ENCODE measurements at regions not wholly inside any gene's neighbourhood (a gene's known extent, or its start where the extent isn't known, plus 50 kb on each side); places are given as distances from the start of the nearest gene placed in this dataset.
"Not testable (repeated sequence)": the region's sequence is repeated elsewhere in the genome, so short reads cannot be mapped to it uniquely, and the experiment has no call there.

DNA sequence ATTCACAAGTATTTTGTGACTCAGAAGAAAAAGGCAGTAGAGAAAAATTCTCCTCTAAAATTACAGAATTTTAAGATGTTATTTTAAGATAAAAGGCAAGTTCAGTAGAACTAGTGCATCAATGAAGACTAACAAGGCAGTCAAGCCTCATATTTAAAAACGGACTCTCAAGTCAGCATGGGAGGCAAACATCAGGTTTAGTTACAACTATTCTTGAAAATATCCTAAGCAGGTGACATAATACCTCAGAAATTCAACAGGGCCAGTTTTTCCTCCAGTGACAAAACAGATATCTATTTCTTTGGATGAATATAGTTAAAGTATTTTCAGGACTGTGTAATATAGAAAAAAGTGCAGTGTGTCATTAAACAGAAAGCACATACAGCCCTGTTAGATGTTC lies 194.0 kb upstream of the NMUR2 start:
- TF ChIP-seq, protein P1, sequence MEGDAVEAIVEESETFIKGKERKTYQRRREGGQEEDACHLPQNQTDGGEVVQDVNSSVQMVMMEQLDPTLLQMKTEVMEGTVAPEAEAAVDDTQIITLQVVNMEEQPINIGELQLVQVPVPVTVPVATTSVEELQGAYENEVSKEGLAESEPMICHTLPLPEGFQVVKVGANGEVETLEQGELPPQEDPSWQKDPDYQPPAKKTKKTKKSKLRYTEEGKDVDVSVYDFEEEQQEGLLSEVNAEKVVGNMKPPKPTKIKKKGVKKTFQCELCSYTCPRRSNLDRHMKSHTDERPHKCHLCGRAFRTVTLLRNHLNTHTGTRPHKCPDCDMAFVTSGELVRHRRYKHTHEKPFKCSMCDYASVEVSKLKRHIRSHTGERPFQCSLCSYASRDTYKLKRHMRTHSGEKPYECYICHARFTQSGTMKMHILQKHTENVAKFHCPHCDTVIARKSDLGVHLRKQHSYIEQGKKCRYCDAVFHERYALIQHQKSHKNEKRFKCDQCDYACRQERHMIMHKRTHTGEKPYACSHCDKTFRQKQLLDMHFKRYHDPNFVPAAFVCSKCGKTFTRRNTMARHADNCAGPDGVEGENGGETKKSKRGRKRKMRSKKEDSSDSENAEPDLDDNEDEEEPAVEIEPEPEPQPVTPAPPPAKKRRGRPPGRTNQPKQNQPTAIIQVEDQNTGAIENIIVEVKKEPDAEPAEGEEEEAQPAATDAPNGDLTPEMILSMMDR (IDR thresholded peaks at IDR 0.05; ENCODE audit: control extremely low read depth, extremely low read depth): no peak
- no peak for ATAC-seq (ENCODE audit: insufficient read depth, low FRiP score)
- Histone ChIP-seq H3K9ac (ENCODE audit: insufficient read depth in 1 of 2, low read length in 2 of 2) (no peak overlapping the region), H3K4me1 (ENCODE audit: control insufficient read depth in 5 of 5, insufficient read depth in 5 of 5, low read length in 5 of 5) (no peaks in the 10 kb centered on the region), H3K36me3 (ENCODE audit: control insufficient read depth in 4 of 4, insufficient read depth in 4 of 4, low read length in 4 of 4) (no peaks in the 10 kb centered on the region), H3K4me3 (no peak overlapping the region), H3K27me3 (ENCODE audit: control insufficient read depth in 3 of 3, insufficient read depth in 3 of 3, low read length in 2 of 3) (no peaks in the 10 kb centered on the region), H3K9me3 (ENCODE audit: control insufficient read depth in 4 of 4, insufficient read depth in 3 of 4, low read length in 3 of 4) (no peaks in the 10 kb centered on the region), H3K27ac (ENCODE audit: low read depth in 1 of 2, low read length in 1 of 2) (no peak overlapping the region)
- 57 to 74% methylated on average over 1 of the region's 1 CpG for WGBS, 2 donors
- no peak for DNase-seq

DNA sequence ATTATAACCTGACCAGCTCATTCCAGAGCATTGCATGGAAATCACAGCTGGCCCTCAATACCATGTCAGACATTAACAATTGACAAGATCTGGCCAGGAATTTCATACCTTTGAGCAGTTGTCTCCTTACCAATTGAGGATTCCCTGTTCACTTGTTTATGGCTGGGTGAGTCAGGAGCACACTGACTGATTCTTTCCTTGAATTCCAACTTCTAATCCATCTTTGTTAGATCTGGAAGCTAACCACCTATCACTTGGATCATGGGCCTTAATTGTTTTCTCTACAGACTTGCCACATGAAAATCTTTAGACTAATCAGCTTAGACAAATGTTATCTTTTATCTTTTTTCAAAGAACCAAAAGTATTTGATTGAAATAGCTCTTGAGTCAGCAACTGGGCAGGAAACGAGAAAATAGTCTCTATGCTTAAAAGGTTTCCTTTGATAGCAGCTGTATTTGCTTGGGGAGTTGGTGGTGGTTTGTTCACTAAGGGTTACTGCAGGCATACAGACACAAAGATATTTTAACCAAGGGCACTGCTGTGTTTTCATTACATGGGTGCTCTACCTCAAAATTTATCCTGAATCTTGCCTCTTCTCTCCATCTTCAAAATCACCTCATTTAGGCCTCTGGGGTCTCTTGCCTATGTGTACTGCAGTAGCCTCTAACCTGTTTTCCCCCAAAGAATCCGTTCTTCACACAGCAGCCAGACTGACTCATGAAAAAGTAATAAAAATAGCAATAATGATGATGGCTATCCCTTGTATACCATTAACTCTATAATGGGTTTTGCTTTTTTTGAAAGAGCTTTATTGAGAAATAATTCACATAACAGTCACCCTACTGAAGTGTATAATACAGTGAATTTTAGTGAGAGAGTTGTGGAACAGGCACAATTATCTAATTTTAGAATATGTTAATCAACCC lies 197.0 kb upstream of the NMUR2 start:
- 58 to 80% methylated on average over 2 of the region's 2 CpGs for WGBS, 2 donors
- peaks cover 0 to 4% (median 3%) of the 10 kb centered on the region in 5 donors for H3K4me1 ChIP-seq (ENCODE audit: control insufficient read depth in 5 of 5, insufficient read depth in 5 of 5, low read length in 5 of 5)
- H3K9me3 ChIP-seq (ENCODE audit: control insufficient read depth in 4 of 4, insufficient read depth in 3 of 4, low read length in 3 of 4): no peaks in the 10 kb centered on the region
- H3K9ac ChIP-seq (ENCODE audit: insufficient read depth in 1 of 2, low read length in 2 of 2): no peak overlapping the region
- no peak overlapping the region for H3K27ac ChIP-seq (ENCODE audit: low read depth in 1 of 2, low read length in 1 of 2)
- H3K4me3 ChIP-seq: no peak overlapping the region
- H3K36me3 ChIP-seq (ENCODE audit: control insufficient read depth in 4 of 4, insufficient read depth in 4 of 4, low read length in 4 of 4): no peaks in the 10 kb centered on the region
- H3K27me3 ChIP-seq (ENCODE audit: control insufficient read depth in 3 of 3, insufficient read depth in 3 of 3, low read length in 2 of 3): no peaks in the 10 kb centered on the region
- TF ChIP-seq, protein P1 (IDR thresholded peaks at IDR 0.05; ENCODE audit: control extremely low read depth, extremely low read depth): no peak
- ATAC-seq (ENCODE audit: insufficient read depth, low FRiP score) (no peak), DNase-seq (no peak)

DNA sequence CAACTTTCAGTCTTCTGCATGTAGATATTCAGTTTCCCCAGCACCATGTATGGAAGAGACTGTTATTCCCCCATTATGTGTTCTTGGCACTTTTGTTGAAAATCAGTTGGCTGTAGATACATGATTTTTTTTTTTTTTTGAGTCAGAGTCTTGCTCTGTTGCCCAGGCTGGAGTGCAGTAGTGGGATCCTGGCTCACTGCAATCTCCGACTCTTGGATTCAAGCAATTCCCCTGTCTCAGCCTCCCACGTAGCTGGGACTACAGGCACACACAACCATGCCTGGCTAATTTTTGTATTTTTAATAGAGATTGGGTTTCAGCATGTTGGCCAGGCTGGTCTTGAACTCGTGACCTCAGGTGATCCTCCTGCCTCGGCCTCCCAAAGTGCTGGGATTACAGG lies 201.0 kb upstream of the NMUR2 start:
- H3K4me1 ChIP-seq (ENCODE audit: control insufficient read depth in 5 of 5, insufficient read depth in 5 of 5, low read length in 5 of 5): peaks cover 0 to 22% (median 4%) of the 10 kb centered on the region in 5 donors
- not testable (repeated sequence) for H3K9ac ChIP-seq (ENCODE audit: insufficient read depth in 1 of 2, low read length in 2 of 2); ATAC-seq (ENCODE audit: insufficient read depth, low FRiP score); H3K4me3 ChIP-seq; DNase-seq; H3K27me3 ChIP-seq (ENCODE audit: control insufficient read depth in 3 of 3, insufficient read depth in 3 of 3, low read length in 2 of 3); H3K36me3 ChIP-seq (ENCODE audit: control insufficient read depth in 4 of 4, insufficient read depth in 4 of 4, low read length in 4 of 4); H3K9me3 ChIP-seq (ENCODE audit: control insufficient read depth in 4 of 4, insufficient read depth in 3 of 4, low read length in 3 of 4); H3K27ac ChIP-seq (ENCODE audit: low read depth in 1 of 2, low read length in 1 of 2)
- WGBS, 2 donors: 78 to 82% methylated on average over 4 of the region's 4 CpGs

GRCh38 chr5:152606776-152607364 lies 201.8 kb upstream of the NMUR2 start:
- WGBS, 2 donors: 79 to 90% methylated on average over 1 of the region's 1 CpG
- H3K27me3 ChIP-seq (ENCODE audit: control insufficient read depth in 3 of 3, insufficient read depth in 3 of 3, low read length in 2 of 3): no peaks in the 10 kb centered on the region
- TF ChIP-seq, protein P1 (IDR thresholded peaks at IDR 0.05; ENCODE audit: control extremely low read depth, extremely low read depth): no peak

More at GRCh38 chr5:152606776-152607364, 201.8 kb upstream of the NMUR2 start:
- H3K4me3 ChIP-seq: no peak overlapping the region
- ATAC-seq (ENCODE audit: insufficient read depth, low FRiP score) (no peak), DNase-seq (no peak)
- peaks cover 0 to 22% (median 4%) of the 10 kb centered on the region in 5 donors for H3K4me1 ChIP-seq (ENCODE audit: control insufficient read depth in 5 of 5, insufficient read depth in 5 of 5, low read length in 5 of 5)
- H3K9ac ChIP-seq (ENCODE audit: insufficient read depth in 1 of 2, low read length in 2 of 2): no peak overlapping the region
- no peaks in the 10 kb centered on the region for H3K36me3 ChIP-seq (ENCODE audit: control insufficient read depth in 4 of 4, insufficient read depth in 4 of 4, low read length in 4 of 4)
- no peaks in the 10 kb centered on the region for H3K9me3 ChIP-seq (ENCODE audit: control insufficient read depth in 4 of 4, insufficient read depth in 3 of 4, low read length in 3 of 4)
- no peak overlapping the region for H3K27ac ChIP-seq (ENCODE audit: low read depth in 1 of 2, low read length in 1 of 2)

All from lung (tissue), 11 donors.